Esophagus mucosa (tissue), 1 donor: ENCODE measurements at regions not wholly inside any gene's neighbourhood (a gene's known extent, or its start where the extent isn't known, plus 50 kb on each side); places are given as distances from the start of the nearest gene placed in this dataset.

Experiments used
- ATAC-seq: fragments of 200-7000 bp; cut with Tn5 transposase; one replicate; pipeline ENCODE4 v1.9.1; 2020
- donor health status: DM: yes; HTN: yes; CAD: no.

DNA sequence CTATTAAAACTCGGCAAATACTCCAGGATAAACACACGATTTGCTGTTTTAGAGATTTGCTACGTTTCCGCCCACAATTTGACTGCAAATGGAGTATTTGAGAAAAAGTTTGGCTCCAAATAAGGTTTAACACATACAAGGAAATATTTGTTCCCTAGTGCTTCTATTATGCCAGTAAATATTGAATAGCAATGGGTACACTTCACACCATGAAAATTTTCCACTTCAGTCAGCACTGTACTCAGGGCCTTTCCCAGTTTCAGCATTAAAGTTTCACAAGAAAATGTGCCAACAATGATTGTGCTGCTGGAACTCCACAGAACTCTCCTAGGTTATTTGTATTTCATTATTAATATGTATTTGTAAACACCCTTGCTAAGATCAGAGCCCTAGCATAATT is 498.0 kb downstream of the TBL1XR1 start:
- ATAC-seq = no peak

DNA sequence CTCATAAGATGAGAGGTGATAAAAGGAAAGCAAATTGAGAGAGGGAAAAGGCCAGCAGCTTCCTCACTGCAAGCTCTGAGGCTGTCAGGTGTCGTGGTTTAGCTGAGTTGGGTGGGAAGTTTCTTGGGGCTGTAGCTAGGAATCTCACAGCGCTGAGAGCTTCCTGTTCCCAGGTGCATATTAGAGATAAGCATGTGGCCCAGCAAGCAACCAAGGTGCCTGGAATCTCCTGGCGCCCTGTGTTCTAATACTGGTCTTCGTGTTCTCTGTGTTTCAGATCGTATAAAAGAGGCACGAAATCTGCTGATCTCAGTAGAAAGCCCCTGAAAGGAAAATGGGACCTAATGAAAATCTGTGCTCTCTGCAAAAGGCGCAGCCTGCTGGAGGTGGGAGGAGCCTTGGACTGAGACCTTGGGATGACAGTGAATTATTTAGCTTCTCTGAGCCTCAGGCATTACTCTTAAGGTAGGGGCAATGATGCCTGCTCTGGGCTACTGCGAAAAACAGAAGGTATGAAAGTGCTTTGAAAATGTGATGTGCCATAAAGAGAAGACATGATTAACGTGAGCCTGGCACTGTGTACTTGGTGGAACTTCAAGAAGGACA is 499.9 kb downstream of the TBL1XR1 start:
- ATAC-seq = no peak

DNA sequence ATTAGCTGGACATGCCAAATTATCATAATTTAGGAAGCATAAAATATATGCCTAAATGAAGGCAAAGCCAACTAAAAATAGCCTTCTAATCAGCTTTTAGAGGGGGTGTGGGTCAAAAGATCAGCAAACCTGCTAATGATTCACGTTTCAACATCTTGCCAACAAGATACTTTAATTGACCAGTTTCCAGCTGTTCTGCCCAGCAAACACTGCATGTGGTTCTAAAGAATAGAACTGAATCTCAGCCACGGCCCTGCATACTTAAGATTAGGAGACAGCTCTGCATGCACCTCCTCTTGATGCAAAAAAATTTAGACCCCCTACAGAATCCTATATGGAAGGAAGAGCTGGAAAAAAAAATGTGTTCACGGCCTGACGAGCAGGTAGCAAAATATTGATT is 500.5 kb downstream of the TBL1XR1 start:
- no peak for ATAC-seq

DNA sequence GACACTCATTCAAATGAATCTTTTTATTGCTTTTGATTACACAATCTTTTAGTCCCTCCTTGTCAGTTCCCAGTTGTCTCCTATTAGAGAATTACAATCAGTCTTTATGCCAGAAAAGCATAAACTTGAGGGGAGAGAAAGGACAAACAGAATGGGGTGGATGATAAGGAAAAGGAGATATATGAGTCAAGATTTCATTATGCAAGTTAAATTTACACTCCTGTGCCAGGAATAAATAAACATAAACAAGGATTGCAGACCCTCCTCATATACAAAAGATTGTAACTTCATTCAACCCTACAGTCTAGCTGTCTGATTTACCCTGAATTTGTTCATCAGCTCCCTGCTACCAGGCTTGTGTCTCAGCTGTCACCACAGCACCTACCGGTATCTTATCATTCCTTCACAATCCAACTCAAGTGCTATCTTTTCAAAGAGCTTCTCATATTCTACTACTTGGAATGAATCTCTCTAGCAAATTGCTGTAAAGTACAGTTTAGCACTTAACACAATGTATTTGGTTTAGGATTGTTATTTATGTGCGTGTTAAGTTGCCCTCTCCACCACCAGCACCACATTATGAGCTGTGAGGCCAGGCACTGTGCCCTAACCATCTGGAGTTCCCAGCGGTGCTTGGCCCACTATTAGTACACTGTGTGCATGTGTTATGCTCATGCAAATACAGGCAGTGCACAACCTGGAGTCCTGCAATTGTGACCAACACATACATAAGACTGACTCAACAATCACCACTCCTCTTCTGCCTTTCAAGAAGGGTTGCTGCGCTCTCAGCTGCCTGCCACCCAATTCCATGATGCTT is 504.1 kb downstream of the TBL1XR1 start:
- ATAC-seq = no peak

DNA sequence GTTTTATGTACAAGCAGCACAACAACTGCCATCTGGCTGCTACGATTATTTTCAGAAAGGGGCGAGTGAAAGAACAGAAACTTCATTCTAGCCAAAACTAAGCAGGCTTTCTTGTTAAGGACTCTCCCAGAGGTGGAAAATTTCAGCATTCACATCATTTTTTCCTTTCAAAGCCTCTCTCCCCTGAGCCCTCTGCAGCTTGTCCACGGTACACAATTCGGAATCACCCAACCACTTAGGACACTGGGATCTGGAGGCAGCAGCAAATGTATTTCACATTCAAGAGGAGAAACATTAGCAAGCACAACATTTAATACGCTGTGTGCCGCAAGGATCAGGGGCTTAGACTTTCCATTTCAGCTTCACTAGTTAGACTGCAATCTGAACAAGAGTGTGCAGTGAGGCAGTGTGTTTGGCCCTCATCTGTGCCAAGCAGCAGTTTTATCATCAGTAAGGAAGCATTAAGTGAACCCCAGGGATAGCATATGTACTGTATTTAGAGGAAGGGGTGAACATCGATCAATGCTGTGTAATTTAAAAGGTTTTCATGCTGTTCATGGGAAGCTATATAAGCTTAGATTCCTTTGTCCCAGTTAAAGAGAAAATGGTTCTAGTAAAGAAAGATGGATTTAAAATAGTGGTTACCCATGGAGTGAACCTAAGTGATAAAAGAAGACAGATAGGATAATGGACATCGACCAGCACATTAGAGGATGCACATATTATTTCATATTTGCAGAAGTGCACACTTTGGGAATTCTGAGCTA is 504.9 kb downstream of the TBL1XR1 start:
- no peak for ATAC-seq

DNA sequence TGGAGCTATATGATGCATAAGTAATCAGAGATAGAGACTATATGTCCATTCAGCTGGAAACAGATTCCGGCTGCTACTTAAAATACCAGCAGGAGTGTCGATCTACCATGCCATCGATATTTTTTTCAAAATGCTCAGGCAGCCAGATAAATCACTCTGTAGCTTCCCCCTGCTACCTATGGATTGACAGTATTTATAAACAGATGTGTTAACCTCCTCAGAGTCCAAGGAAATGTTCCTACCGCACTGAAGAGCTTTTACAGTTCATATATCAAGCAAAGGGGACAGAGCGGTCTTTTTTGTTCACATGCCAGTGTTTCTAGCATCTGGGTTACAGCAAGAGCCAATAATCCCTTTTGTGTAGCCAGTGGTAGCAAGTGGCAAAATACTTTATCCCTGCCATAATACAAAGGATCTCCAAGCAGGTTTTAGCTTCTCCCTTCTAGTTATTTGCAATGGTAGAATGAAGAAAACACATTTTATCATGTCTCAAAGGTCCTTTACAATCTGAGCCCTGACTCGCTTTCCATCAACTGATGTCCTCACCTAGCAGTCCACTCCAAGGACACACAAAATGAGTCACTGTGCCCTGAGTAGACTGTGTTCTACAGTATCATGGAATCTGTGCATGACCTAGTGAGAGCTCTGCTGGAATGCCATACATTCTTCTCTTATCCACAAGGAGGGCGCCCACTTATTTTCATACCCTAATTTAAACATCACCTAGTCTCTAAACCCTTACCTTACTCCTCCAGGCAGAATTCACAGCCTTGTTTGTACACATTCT is 507.0 kb downstream of the TBL1XR1 start:
- ATAC-seq = no peak

DNA sequence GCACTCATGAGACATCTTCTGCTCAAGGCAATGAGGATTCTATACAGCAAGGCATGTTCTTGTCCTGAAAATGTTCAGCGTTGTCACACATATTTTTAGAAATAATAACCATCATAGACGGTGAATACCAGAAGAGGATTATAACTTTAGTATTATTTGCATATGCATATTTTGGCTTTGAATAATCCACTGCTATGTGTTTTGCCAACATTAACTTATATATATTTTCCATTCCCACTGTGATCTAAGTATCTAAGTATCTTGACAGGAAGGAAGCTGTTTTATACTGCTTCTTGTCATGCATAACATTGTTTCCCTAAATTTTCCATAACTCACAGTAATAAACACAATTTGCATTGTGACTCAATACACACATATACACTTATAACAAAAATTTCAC is 509.5 kb downstream of the TBL1XR1 start:
- ATAC-seq = no peak

DNA sequence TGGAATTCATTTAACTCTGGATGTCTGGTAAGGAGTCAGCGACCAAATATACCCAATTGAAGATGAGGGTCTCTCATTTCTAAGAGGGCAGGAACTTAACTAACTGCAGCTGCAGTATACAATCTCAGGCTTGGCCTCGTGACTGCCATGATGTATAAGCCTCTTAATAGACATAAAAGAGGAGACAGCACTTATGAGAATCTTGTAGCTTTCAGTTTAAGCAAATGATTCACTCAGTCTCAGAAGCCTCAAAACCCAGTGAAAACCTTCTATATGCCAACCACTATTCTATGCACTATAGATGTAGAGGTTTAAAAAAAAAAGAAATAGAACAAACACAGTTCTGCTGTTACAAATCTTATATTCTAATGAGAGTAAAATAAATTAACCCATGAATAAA is 513.9 kb downstream of the TBL1XR1 start:
- no peak for ATAC-seq

DNA sequence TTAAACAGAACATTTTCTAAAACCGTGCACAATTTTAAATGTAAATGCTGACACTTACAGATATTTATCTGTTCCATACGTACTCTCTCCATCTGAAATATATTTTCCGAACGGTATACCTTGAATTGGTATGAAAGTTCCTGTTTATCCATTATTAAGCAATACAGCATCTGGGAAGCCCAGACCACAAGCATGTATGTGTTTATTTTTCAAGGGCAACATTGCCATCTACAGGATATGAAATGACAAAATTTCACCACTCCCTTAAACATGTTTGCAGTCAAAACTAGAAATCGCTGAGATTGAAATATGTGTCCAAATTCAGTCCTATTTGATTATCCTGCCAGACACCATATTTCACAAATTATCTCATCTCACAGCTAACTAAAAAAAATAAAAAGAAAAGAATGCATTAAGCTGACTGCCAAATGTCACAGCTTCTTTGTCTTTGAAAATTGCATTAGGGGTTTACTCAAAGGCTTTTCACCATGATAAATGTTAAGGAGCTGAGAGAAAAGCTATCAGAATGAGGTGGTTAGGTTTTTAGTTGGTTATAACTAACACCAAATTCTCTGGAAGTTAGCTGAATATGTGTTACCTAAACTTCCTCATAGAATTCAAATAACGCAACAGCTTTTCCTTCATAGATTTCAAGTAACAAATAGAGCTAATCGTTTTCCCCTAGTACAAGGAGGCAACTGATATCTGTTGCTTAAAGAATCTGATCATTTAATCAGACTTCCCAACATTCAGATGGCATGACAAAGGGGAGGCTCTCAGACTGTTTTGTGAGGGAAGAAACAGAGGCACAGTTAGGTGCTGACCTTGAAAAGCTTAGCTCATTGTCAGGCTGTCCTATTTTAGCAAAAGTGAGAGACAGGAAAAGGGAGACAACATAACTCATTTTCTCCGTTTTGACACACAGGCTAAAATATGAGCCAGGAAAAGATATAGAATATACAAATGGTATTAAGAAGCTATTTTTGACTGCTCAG is 533.1 kb downstream of the TBL1XR1 start:
- ATAC-seq = no peak

DNA sequence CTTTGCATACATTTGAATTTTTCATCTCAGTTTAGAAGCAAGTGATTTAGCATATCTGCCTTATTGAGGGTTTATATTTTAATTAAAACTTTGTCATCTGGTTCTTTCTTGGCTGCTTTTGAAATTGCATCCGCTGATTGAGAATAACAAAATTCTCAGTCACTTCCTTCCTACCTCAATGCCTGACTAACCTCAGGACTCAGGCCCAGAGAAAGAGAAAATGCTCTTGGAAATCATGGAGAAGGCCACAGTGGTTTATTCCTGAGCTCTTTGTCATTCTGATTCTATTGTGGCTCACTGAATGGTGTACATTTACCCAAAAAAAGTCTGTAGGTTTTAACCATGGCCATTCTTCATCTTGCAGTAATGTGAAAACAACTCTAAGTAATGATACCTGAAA is 533.9 kb downstream of the TBL1XR1 start:
- ATAC-seq = no peak

DNA sequence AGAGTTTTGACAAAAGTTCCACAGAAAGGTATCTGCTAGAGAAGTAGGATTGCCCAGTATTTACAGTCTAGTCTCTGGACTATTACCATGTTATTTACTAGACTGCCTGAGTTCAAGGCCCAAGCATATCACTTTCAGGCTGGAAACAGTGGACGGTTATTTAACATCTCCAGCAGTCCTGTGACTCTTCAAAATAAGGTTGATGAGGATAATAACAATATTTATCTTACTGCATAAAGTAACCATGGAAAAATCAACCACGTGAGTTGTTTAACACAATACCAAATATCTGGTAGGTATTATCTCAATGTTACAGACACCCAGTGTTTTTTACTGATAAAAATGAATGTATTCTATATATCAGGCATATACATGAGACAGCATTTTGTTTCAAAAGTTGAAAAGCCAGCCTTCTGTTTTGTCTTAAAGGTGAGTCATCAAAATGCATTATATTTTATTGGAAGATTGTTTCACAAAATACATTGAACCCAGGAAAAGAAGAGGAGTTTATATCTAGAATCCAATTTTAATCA is 535.8 kb downstream of the TBL1XR1 start:
- ATAC-seq = no peak

DNA sequence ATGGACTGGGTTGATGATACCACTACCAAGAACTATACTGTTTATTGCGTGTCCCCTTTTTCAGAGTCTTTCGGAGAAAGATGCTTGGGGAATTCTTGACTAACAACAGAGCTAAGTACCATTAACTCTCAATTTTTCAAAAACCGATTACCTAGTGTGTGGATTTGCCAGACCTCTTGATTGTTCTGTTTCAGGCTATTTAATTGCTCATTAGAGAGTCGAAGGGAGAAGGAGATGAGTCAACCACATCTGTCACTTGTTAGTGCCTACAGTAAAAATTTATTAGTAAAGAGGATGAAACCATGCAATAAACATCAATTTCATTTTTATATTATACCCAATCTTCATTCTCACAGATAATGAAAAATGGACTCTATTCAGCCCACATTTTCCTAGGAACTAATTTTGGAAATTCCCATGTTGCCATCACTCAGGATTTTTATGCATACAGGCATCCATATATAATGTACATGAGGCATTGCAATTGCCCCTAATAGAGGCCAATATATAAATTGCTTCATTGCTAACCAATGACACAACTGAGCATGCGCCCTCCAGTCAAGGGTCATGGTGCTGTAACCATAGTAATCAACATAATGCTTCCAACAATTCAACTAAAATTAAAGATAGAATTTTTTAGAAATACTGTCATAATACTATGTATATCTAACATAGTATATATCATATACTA is 541.7 kb downstream of the TBL1XR1 start:
- no peak for ATAC-seq

DNA sequence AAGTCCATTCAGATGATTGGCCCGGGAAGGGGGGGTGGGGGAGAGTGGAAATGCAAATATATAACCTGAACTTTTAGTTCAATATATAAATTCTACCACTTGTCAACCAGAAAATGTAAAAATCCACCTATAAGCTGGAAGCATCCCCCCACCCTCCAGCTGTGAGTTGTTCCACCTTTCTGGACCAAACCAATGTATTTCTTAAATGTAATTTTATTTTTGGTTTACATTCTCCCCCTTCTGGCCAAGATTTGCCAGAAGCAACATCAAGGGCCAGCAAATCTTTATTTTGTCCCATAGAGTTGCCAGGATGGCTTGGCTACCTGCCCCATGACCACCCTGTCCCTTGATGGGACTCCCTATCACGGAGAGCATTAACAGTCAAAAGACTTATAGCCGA is 545.7 kb downstream of the TBL1XR1 start:
- no peak for ATAC-seq

DNA sequence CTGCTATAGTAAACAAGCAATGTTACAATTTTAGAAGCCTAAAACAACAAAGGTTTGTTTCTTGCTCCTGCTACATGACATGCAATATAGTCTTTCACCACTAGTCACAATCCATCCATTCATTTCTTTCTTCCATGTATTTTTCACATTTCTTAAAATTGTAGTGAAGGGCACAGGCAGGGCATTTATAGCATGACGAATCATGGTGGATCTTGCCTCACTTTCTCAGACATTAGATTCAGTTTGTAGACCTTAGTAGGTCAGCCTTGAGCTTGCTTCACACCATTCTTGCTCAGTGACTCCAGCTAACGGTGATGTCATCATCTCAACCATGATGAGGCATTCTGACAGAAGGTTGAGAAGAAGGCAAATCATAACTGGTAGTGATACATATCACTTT is 546.8 kb downstream of the TBL1XR1 start:
- ATAC-seq = no peak

DNA sequence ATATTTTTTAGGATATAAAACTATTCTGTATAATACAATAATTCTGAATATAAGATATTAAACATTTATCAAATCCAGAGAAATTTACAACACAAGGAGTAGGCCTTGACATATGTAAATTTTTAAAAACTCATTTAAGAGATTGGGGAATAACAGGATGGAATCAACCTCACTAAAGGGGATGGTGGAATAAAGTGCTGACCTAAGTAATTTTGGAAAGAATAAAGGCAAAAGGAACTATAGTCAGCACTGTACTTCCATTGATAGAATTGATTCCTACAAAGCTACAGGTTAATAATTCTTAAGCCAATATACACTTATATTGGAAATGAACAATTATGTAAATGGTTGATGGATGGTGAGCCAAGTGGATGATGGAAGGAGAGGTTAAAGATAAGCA is 549.3 kb downstream of the TBL1XR1 start:
- ATAC-seq = no peak

DNA sequence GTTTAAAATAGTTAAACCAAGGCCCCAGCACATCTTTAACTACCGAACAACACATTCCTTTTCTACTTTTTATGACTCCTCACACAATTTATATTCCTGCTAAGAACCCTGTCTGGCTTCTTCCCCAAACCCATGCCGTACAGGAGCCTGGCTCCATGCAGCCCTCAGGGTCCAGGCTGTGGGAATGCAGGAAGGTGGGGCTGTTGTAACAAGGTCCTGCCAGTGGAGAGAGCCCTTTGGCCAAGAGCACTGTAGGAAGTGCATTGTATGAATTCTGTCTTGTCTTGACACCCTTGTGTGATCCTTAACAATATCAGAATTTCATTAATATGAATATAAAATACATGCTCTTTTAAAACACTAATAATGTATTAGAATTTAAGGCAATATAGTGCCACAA is 563.8 kb downstream of the TBL1XR1 start:
- ATAC-seq = no peak

DNA sequence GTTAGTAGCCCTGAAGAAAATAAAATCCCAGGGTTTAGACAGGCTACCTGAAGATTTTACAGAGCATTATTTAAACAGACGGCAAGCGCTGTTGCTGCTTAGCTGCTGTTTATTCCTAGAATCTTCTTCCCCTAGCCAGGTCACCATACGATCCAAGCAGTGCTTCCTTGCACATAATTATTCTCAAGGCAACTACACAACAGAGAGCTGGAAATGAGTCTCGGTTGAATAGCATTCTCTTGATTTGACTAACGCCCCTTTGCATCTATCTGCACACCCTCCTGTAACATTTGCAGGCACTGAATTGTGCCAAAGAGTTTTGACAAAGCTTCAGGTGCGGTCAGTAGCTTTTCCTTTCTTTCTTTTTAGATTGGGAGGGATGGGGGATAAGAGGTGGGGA is 564.4 kb downstream of the TBL1XR1 start:
- ATAC-seq = no peak

DNA sequence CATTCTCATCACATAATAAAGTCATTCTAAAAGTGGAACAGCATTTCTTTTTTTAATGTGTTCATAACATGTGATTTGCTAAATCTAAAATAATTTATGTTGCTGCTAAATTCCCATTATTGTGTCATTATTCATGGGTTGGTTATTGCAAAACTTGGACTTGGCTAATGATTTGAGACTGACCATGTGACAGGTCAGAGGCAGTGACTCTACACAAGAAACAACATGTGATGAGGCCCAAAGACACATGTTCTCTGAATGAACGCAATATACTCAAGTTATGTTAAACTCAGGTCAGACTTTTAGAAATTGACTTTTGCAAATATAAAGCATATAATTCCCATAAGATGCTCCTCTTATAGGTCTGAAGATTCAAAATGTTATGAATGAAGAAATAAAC is 566.1 kb downstream of the TBL1XR1 start:
- no peak for ATAC-seq

DNA sequence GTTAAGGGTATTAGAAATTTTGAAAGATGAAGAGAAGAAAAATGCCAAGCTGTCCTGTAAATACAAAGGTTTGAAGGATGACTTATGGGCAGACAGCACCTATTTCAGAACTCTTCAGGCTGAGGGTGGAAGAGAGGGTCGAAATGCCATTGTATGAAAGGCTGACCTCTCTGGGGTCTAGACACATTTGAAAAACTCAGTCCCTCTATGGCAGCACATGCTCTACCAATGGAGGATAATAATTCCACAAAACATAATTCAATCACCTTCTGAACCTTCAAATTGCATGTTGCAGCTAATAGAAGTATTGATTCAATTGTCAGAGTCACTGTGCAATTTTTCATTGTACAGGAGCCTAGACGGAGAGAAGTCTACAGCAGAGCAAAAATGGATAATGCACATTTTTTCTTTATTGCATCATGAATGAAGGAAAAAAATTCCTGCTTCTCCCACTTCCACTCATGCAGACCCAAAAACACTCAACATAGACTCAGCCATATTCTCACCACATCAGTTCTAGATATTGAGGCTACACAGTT is 569.1 kb downstream of the TBL1XR1 start:
- ATAC-seq = no peak

DNA sequence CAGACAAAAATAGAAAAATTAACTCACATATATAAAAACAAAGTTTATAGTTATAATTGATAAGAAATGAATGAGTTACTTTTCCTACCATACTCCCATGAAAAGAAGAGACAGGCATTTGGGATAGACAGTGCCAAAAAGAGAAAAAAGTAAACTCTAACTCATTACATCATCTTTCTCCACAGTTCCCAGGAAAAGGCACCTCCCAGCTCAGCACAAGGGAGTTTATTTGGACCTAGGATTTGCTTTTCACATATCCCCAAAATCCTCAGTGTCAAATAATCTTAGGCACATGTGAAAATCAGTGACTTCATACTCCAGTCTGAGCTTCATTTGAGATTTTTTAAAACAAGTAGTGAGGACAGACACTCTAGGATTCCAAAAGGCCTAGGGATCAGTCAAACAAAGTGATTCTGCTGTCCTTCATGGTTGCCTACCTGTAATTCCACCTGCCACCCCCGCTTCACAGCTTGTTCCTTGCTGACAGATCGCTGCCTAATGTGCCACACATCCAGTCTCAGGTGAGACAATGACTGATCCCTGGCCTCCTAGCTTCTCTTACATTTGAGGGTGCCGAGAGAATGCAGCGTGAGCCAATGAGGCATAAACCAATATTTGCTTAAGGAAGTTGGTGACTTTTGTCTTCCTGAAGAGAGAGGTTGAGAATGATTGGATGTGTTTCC is 573.7 kb downstream of the TBL1XR1 start:
- no peak for ATAC-seq
